ENCODE measurements at regions not wholly inside any gene's neighbourhood (a gene's known extent, or its start where the extent isn't known, plus 50 kb on each side); places are given as distances from the start of the nearest gene placed in this dataset.
"Not testable (repeated sequence)": the region's sequence is repeated elsewhere in the genome, so short reads cannot be mapped to it uniquely, and the experiment has no call there.

- DNase-seq, result no peak
Observed at GRCh38 chr12:102726686-102727085, 190.4 kb downstream of the PAH start.

GRCh38 chr12:102722147-102722546 is 194.9 kb downstream of the PAH start:
- DNase-seq, result no peak

GRCh38 chr12:102708108-102708507 is 208.9 kb downstream of the PAH start:
- DNase-seq, result no peak

- DNase-seq, result peak; percentile 32
Observed at GRCh38 chr12:102702447-102703114, 214.5 kb downstream of the PAH start.

- no peak for DNase-seq
Observed at GRCh38 chr12:102696045-102696444, 215.7 kb upstream of the IGF1 start.

- DNase-seq, result no peak
Observed at GRCh38 chr12:102694903-102695302, 214.5 kb upstream of the IGF1 start.

- peak; percentile 5 for DNase-seq
Observed at GRCh38 chr12:102691773-102692555, 211.6 kb upstream of the IGF1 start.

- DNase-seq, result no peak
Observed at GRCh38 chr12:102690253-102690652, 209.9 kb upstream of the IGF1 start.

GRCh38 chr12:102689701-102690100 is 209.3 kb upstream of the IGF1 start:
- DNase-seq, result peak; percentile 12

GRCh38 chr12:102687523-102687922 is 207.2 kb upstream of the IGF1 start:
- no peak for DNase-seq

GRCh38 chr12:102685841-102686240 is 205.5 kb upstream of the IGF1 start:
- DNase-seq, result no peak

- DNase-seq, result no peak
Observed at GRCh38 chr12:102685172-102685571, 204.8 kb upstream of the IGF1 start.

GRCh38 chr12:102682366-102683289 is 202.3 kb upstream of the IGF1 start:
- no peak for DNase-seq

- DNase-seq, result no peak
Observed at GRCh38 chr12:102681747-102682146, 201.4 kb upstream of the IGF1 start.

- no peak for DNase-seq
Observed at GRCh38 chr12:102681309-102681708, 200.9 kb upstream of the IGF1 start.

GRCh38 chr12:102680304-102680703 is 199.9 kb upstream of the IGF1 start:
- no peak for DNase-seq

- DNase-seq, result no peak
Observed at GRCh38 chr12:102676812-102677211, 196.4 kb upstream of the IGF1 start.

- DNase-seq, result no peak
Observed at GRCh38 chr12:102675672-102676071, 195.3 kb upstream of the IGF1 start.

- no peak for DNase-seq
Observed at GRCh38 chr12:102673606-102674005, 193.2 kb upstream of the IGF1 start.

- DNase-seq, result not testable (repeated sequence)
Observed at GRCh38 chr12:102672212-102672611, 191.8 kb upstream of the IGF1 start.

- DNase-seq, result no peak
Observed at GRCh38 chr12:102669056-102669455, 188.7 kb upstream of the IGF1 start.

GRCh38 chr12:102666176-102666575 is 185.8 kb upstream of the IGF1 start:
- DNase-seq, result not testable (repeated sequence)

- DNase-seq, result no peak
Observed at GRCh38 chr12:102659200-102659911, 179.0 kb upstream of the IGF1 start.

Measured in kidney glomerular epithelial cell (primary cell).